Tibial nerve (tissue), 4 donors: ENCODE measurements at regions not wholly inside any gene's neighbourhood (a gene's known extent, or its start where the extent isn't known, plus 50 kb on each side); places are given as distances from the start of the nearest gene placed in this dataset.
A peak's percentile ranks its signal among the peaks of the same experiment; 100 is the strongest.

Experiments used
- DNase-seq, 2 donors: peaks; one replicate each; pipeline ENCODE4 v3.0.0-alpha.2; 2019; ENCODE audit warnings: low spot score in 2 of 2
- H3K27ac ChIP-seq, 4 donors: fragments of 200-600 bp; sonication (generic) in 3 of 4; one replicate each; pipeline ENCODE4 v1.5.1; 2017 to 2019; ENCODE audit warnings: mild to moderate bottlenecking in 1 of 4
- H3K27me3 ChIP-seq, 2 donors: fragments of 200-600 bp; sonication (generic) in 1 of 2; one replicate each; pipeline versions ENCODE4 v1.5.1 to v1.6.0; 2017 to 2019
- H3K36me3 ChIP-seq, 3 donors: fragments of 200-600 bp; sonication (generic); one replicate each; pipeline ENCODE4 v1.5.1; 2018 to 2019
- H3K4me1 ChIP-seq, 4 donors: fragments of 200-600 bp; sonication (generic) in 3 of 4; one replicate each; pipeline ENCODE4 v1.5.1; 2017 to 2019
- H3K4me3 ChIP-seq, 4 donors: fragments of 200-600 bp; sonication (generic) in 3 of 4; one replicate each; pipeline ENCODE4 v1.5.1; 2017 to 2019; ENCODE audit warnings: mild to moderate bottlenecking in 1 of 4, moderate library complexity in 1 of 4
- H3K9me3 ChIP-seq, 4 donors: fragments of 200-600 bp; sonication (generic) in 3 of 4; one replicate each; pipeline ENCODE4 v1.5.1; 2017 to 2019
- CTCF ChIP-seq, 5 experiments: fragments of 200-600 bp in 3 of 5; fragments of 450-650 bp in 2 of 5; sonication (generic) in 3 of 5; IDR thresholded peaks; one replicate each; pipeline ENCODE4 v1.5.1; 2016 to 2019; ENCODE audit warnings: antibody characterized with exemption in 5 of 5, mild to moderate bottlenecking in 3 of 5, moderate library complexity in 2 of 5
- EP300 ChIP-seq, 2 donors: sonication (generic); formaldehyde crosslinking; IDR thresholded peaks; one replicate each; pipeline ENCODE4 v1.6.1; 2017; ENCODE audit warnings: antibody characterized with exemption in 2 of 2, mild to moderate bottlenecking in 1 of 2
- POLR2A ChIP-seq, 2 donors: fragments of 450-650 bp; IDR thresholded peaks; one replicate each; pipeline ENCODE4 v1.6.1; 2017; ENCODE audit warnings: antibody characterized with exemption in 2 of 2, mild to moderate bottlenecking in 2 of 2, moderate library complexity in 2 of 2
- WGBS, 2 donors: methylation state at CpG; one replicate each; pipeline ENCODE4 v1.1.5; 2018; 5-methylcytosine and 5-hydroxymethylcytosine counted together

DNA sequence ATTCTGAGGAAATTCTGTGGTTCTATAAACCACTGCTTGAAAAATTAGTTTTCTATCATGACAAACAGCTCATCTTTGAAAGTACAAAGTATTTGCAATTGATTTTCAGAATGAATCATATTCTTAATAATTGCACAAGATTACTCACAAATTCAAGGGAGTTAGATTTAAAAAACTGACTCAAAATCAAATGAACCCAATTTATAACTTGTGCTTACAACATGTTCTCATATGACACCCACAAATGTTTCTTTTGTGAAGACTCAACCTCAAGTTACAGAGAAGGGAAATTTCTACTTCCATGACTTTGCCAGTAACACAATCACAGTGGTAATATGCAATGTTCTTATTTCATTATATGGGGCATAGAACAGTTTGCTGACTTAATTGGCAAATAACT lies 272.0 kb upstream of the ACTBL2 start:
- no peaks in the 10 kb centered on the region for H3K36me3 ChIP-seq
- no peaks in the 10 kb centered on the region for H3K9me3 ChIP-seq
- no peaks in the 10 kb centered on the region for H3K27me3 ChIP-seq
- TF ChIP-seq POLR2A (IDR thresholded peaks at IDR 0.05) (no peak), CTCF (IDR thresholded peaks at IDR 0.05) (no peak), EP300 (IDR thresholded peaks at IDR 0.05) (no peak)
- H3K27ac ChIP-seq = no peak overlapping the region
- H3K4me1 ChIP-seq = peaks cover 0 to 7% (median 0%) of the 10 kb centered on the region in 4 donors
- no peak for DNase-seq
- H3K4me3 ChIP-seq = no peak overlapping the region

DNA sequence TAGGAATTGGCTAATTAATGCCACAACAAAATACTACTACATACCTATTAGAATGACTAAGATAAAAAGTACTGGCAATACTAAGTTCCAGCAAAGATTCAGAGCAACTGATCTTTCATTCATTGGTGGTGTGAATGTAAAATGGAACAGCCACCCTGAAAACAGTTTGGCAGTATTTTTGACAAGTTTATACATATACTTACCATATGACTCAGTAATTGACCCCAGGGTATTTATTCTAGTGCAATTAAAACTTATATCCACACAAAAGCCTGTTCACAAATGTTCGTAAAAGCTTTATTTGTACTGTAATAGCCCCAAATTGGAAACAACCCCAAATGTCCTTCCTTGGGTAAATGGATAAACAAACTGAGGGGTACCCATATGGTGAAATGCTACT lies 270.8 kb upstream of the ACTBL2 start:
- Histone ChIP-seq H3K27me3 (no peaks in the 10 kb centered on the region), H3K36me3 (no peaks in the 10 kb centered on the region), H3K4me3 (no peak overlapping the region), H3K27ac (no peak overlapping the region), H3K9me3 (no peaks in the 10 kb centered on the region), H3K4me1 (peaks cover 0 to 7% (median 0%) of the 10 kb centered on the region in 4 donors)
- 69 to 79% methylated on average over 1 of the region's 1 CpG for WGBS, 2 donors
- TF ChIP-seq CTCF (IDR thresholded peaks at IDR 0.05) = no peak
- no peak for TF ChIP-seq EP300 (IDR thresholded peaks at IDR 0.05)
- TF ChIP-seq POLR2A (IDR thresholded peaks at IDR 0.05) = no peak
- DNase-seq = no peak

DNA sequence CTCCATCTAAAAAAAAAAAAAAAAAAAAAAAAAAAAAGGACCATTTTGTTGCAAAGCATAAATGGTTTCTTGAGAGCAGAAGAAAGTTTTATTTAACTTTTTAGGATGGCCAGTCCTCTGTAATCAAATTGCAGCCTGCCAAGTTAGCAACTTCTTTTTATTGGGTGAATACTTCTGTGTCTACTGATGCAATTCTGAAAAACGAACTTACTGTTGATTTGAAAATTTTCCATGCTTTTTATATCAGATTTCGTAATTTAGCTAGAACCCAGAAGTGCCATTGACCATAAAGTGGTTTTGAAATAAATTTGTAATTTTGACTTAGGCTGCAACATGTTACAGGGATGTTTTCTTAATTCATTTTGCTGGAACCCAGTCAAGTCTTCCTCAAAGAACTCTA lies 269.1 kb upstream of the ACTBL2 start:
- peak in 1 of 2 donors; percentile 12 for DNase-seq
- Histone ChIP-seq H3K27ac (no peak overlapping the region), H3K4me3 (no peak overlapping the region), H3K27me3 (no peaks in the 10 kb centered on the region), H3K9me3 (no peaks in the 10 kb centered on the region), H3K4me1 (peaks cover 0 to 7% (median 0%) of the 10 kb centered on the region in 4 donors), H3K36me3 (no peaks in the 10 kb centered on the region)
- no peak for TF ChIP-seq CTCF (IDR thresholded peaks at IDR 0.05)
- no peak for TF ChIP-seq POLR2A (IDR thresholded peaks at IDR 0.05)
- peak in 1 of 2 donors; percentile 32 for TF ChIP-seq EP300 (IDR thresholded peaks at IDR 0.05)
- 13 to 19% methylated on average over 2 of the region's 2 CpGs for WGBS, 2 donors

DNA sequence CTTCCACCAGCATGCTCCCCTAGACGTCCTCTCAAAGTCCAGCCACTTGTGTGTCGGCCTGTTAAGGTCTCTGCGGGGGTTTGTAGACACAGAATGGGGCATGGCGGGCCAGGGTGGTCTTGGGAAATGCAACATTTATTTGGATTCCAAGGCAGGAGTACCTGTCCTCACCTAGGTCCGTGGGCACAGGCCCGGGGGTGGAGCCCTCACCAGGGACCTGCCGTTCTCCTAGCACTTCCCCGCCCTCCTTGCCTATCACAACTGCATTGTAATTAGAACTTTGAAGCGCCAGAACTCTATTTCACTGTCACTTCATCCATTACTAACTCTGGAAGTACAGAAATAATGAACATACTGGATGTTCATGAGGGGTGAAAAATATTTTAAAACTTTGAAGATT lies 268.3 kb upstream of the ACTBL2 start:
- no peaks in the 10 kb centered on the region for H3K36me3 ChIP-seq
- H3K4me1 ChIP-seq = peaks cover 0 to 7% (median 0%) of the 10 kb centered on the region in 4 donors
- H3K9me3 ChIP-seq = no peaks in the 10 kb centered on the region
- H3K4me3 ChIP-seq = no peak overlapping the region
- no peak overlapping the region for H3K27ac ChIP-seq
- no peak for DNase-seq
- TF ChIP-seq EP300 (IDR thresholded peaks at IDR 0.05) = no peak
- TF ChIP-seq POLR2A (IDR thresholded peaks at IDR 0.05) = no peak
- no peak for TF ChIP-seq CTCF (IDR thresholded peaks at IDR 0.05)
- WGBS, 2 donors = 88 to 97% methylated on average over 9 of the region's 9 CpGs
- no peaks in the 10 kb centered on the region for H3K27me3 ChIP-seq

DNA sequence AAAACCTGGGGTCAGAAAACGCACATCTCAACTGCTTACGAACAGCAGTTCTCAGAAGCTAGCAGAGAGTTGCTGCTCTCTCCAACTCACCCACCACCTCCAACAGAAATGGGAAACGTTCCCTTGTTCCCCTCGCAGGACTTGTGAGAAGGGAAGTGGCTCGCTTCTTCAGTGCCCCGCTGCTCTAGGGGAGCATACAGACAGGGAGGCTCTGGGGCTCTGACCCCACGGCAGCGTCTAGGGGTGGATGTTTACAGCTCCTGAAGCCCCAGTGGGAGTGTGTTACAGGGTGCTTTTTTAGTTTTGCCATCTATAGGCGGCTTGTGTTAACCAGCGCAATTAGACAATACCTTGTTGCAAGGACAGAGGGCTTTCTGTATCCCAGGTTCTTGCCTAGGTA lies 267.7 kb upstream of the ACTBL2 start:
- no peaks in the 10 kb centered on the region for H3K36me3 ChIP-seq
- no peak for TF ChIP-seq CTCF (IDR thresholded peaks at IDR 0.05)
- no peaks in the 10 kb centered on the region for H3K9me3 ChIP-seq

More for the DNA sequence above, 267.7 kb upstream of the ACTBL2 start:
- Histone ChIP-seq H3K4me1 (peaks cover 0 to 7% (median 0%) of the 10 kb centered on the region in 4 donors), H3K4me3 (no peak overlapping the region), H3K27ac (no peak overlapping the region), H3K27me3 (no peaks in the 10 kb centered on the region)
- no peak for DNase-seq
- WGBS, 2 donors = 94% methylated on average over 10 of the region's 10 CpGs
